ENCODE measurements at regions not wholly inside any gene's neighbourhood (a gene's known extent, or its start where the extent isn't known, plus 50 kb on each side); places are given as distances from the start of the nearest gene placed in this dataset.

GRCh38 chr1:36722871-36723270 lies 240.2 kb upstream of the CSF3R start:
- no peak overlapping the region for H3K4me2 ChIP-seq (ENCODE audit: low read depth, low read length)
- no peak for TF ChIP-seq RAD21 (IDR thresholded peaks at IDR 0.05; ENCODE audit: low read length)
- no peak for TF ChIP-seq MXI1 (IDR thresholded peaks at IDR 0.05; ENCODE audit: borderline replicate concordance, low read depth, low read length)
- no peak for TF ChIP-seq FOS (IDR thresholded peaks at IDR 0.05; ENCODE audit: low read depth, low read length)
- TF ChIP-seq NFE2L2 (IDR thresholded peaks at IDR 0.05; ENCODE audit: low read depth, low read length) = no peak
- no peak for TF ChIP-seq MAFK (IDR thresholded peaks at IDR 0.05; ENCODE audit: low read depth, low read length)
- no peak for TF ChIP-seq CTCF (conservative IDR thresholded peaks at IDR 0.05; ENCODE audit: low read depth, low read length)
- TF ChIP-seq BHLHE40 (IDR thresholded peaks at IDR 0.05; ENCODE audit: low read depth, low read length) = no peak
- TF ChIP-seq ELK1 (IDR thresholded peaks at IDR 0.05; ENCODE audit: borderline replicate concordance, low read depth, low read length) = no peak
- TF ChIP-seq CHD1 (IDR thresholded peaks at IDR 0.05; ENCODE audit: low read depth, low read length) = no peak
- no peak for TF ChIP-seq USF2 (IDR thresholded peaks at IDR 0.05; ENCODE audit: low read depth, low read length)
- TF ChIP-seq RCOR1 (IDR thresholded peaks at IDR 0.05; ENCODE audit: insufficient replicate concordance, low read length) = no peak
- TF ChIP-seq CEBPB (IDR thresholded peaks at IDR 0.05; ENCODE audit: low read depth, low read length) = no peak
- no peak for TF ChIP-seq SMC3 (IDR thresholded peaks at IDR 0.05; ENCODE audit: low read depth, low read length)
- TF ChIP-seq POLR2A (IDR thresholded peaks at IDR 0.05; ENCODE audit: low read depth, low read length) = no peak
- TF ChIP-seq RFX5 (IDR thresholded peaks at IDR 0.05; ENCODE audit: low read depth, low read length) = no peak
- no peak for TF ChIP-seq MAZ (IDR thresholded peaks at IDR 0.05; ENCODE audit: borderline replicate concordance, low read depth, low read length)
- 0% methylated on average over 1 of the region's 5 CpGs; no CpG with 5 or more reads in 1 of the 2 experiments for WGBS, 2 experiments (ENCODE audit: extremely low coverage in 2 of 2, insufficient read length in 1 of 2)
- no peak overlapping the region for H3K56ac ChIP-seq (ENCODE audit: extremely low read depth, insufficient read depth, low read length)
- H2BK15ac ChIP-seq (ENCODE audit: low read depth, low read length) = no peak overlapping the region
- no peaks in the 10 kb centered on the region for H3K27me3 ChIP-seq (ENCODE audit: control insufficient read depth, insufficient read depth, low read length)
- no peak overlapping the region for H2AFZ ChIP-seq (replicated peaks; ENCODE audit: low read length, poor library complexity)
- no peaks in the 10 kb centered on the region for H3K79me1 ChIP-seq (ENCODE audit: low read depth in 1 of 2, low read length in 2 of 2)
- H3K14ac ChIP-seq (replicated peaks; ENCODE audit: low read depth, low read length) = no peak overlapping the region
- no peak overlapping the region for H2BK120ac ChIP-seq (ENCODE audit: low read depth, low read length)
- no peak overlapping the region for H3K4me3 ChIP-seq (ENCODE audit: insufficient read depth, low read depth, low read length)
- no peak overlapping the region for H2AK5ac ChIP-seq (ENCODE audit: low read depth, low read length)
- H4K5ac ChIP-seq (ENCODE audit: low read depth, low read length) = no peak overlapping the region
- H2AK9ac ChIP-seq (replicated peaks; ENCODE audit: low read depth, low read length, poor library complexity) = no peak overlapping the region
- no peaks in the 10 kb centered on the region for H3K9me1 ChIP-seq (ENCODE audit: insufficient read depth, low read length)
- H4K8ac ChIP-seq (ENCODE audit: low read depth in 2 of 2, low read length in 2 of 2) = no peak overlapping the region
- in situ Hi-C loops (cut with MboI; ENCODE audit: low sequenced_read_pairs) = no loop called here
- H3K4me1 ChIP-seq (ENCODE audit: control insufficient read depth, insufficient read depth, low read length) = no peaks in the 10 kb centered on the region
- no peak overlapping the region for H2BK20ac ChIP-seq (ENCODE audit: low read depth, low read length)
- H3K23ac ChIP-seq (ENCODE audit: low read depth, low read length) = no peak overlapping the region
- no peak overlapping the region for H2BK5ac ChIP-seq (ENCODE audit: low read depth, low read length, poor library complexity, severe bottlenecking)
- no peak for DNase-seq
- H3K27ac ChIP-seq (ENCODE audit: insufficient read depth, low read length) = no peak overlapping the region
- dilution Hi-C loops (cut with HindIII; ENCODE audit: low sequenced_read_pairs, unreplicated experiment) = no loop called here
- no peaks in the 10 kb centered on the region for H3K9me3 ChIP-seq (ENCODE audit: control insufficient read depth, insufficient read depth, low read length)
- no peak for ATAC-seq (ENCODE audit: low read depth)
- H4K91ac ChIP-seq (ENCODE audit: insufficient read depth, low read depth, low read length) = no peak overlapping the region
- no peak overlapping the region for H3K9ac ChIP-seq (ENCODE audit: low read depth, low read length)
- no peaks in the 10 kb centered on the region for H4K20me1 ChIP-seq (ENCODE audit: insufficient read depth, low read length)
- H3K18ac ChIP-seq (ENCODE audit: low read depth, low read length) = no peak overlapping the region
- POLR2A ChIA-PET (ENCODE audit: unreplicated experiment) = no interaction called here
- no peak overlapping the region for H3K4ac ChIP-seq (ENCODE audit: low read depth, low read length)
- intact Hi-C loops (cut with micrococcal nuclease) = no loop called here
- CTCF ChIA-PET = no interaction called here
- no TSS peak for BruUV-seq (replicated peaks)
- no peaks in the 10 kb centered on the region for H3K36me3 ChIP-seq (ENCODE audit: control insufficient read depth, insufficient read depth, low read length)

Measured in IMR-90 (cell line).